ENCODE measurements at regions not wholly inside any gene's neighbourhood (a gene's known extent, or its start where the extent isn't known, plus 50 kb on each side); places are given as distances from the start of the nearest gene placed in this dataset.

DNA sequence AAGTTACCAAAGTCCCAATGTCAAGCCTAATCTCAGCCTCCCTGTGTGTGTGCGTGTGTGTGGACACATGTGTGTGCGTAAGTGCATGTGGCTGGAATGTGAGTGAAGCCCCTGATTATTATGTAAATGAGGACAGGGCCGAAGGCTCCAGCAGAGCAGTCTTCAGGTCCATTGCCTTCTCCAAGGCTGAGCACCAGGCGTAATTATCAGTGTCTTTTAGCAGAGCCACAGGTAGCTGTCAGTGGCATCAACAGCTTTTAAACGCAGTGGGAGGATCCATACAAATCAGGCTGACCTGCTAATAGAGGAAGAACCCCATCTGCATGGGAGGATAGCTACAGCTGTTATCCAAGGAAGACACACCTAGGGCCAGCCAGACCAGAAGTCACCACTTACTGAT, 324.3 kb upstream of the MOCS1 start:
- TF ChIP-seq, protein P1, sequence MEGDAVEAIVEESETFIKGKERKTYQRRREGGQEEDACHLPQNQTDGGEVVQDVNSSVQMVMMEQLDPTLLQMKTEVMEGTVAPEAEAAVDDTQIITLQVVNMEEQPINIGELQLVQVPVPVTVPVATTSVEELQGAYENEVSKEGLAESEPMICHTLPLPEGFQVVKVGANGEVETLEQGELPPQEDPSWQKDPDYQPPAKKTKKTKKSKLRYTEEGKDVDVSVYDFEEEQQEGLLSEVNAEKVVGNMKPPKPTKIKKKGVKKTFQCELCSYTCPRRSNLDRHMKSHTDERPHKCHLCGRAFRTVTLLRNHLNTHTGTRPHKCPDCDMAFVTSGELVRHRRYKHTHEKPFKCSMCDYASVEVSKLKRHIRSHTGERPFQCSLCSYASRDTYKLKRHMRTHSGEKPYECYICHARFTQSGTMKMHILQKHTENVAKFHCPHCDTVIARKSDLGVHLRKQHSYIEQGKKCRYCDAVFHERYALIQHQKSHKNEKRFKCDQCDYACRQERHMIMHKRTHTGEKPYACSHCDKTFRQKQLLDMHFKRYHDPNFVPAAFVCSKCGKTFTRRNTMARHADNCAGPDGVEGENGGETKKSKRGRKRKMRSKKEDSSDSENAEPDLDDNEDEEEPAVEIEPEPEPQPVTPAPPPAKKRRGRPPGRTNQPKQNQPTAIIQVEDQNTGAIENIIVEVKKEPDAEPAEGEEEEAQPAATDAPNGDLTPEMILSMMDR (IDR thresholded peaks at IDR 0.05; ENCODE audit: insufficient read depth, low read length), result no peak
- TF ChIP-seq POLR2AphosphoS5 (IDR thresholded peaks at IDR 0.05; ENCODE audit: low read depth) (no peak), GABPA (IDR thresholded peaks at IDR 0.05; ENCODE audit: low read depth) (no peak)

Measured in HL-60 (cell line).